NOMO-1 (cell line): ENCODE measurements at regions not wholly inside any gene's neighbourhood (a gene's known extent, or its start where the extent isn't known, plus 50 kb on each side); places are given as distances from the start of the nearest gene placed in this dataset.

Experiments
- DNase-seq, 2 experiments: peaks; one replicate each; lab custom pipeline; 2025; ENCODE audit not compliant: unreplicated experiment in 2 of 2; lab: John Stamatoyannopoulos, UW

GRCh38 chr4:19375136-19375804 lies 876.4 kb upstream of the SLIT2 start:
- DNase-seq = no peak

GRCh38 chr4:19372390-19372789 lies 879.3 kb upstream of the SLIT2 start:
- DNase-seq = no peak

GRCh38 chr4:19368800-19369199 lies 882.9 kb upstream of the SLIT2 start:
- DNase-seq = no peak

GRCh38 chr4:19366916-19367315 lies 884.8 kb upstream of the SLIT2 start:
- DNase-seq = no peak

- DNase-seq = no peak
Measured at GRCh38 chr4:19358015-19358414, 893.7 kb upstream of the SLIT2 start.

GRCh38 chr4:19349416-19349815 lies 902.3 kb upstream of the SLIT2 start:
- no peak for DNase-seq

GRCh38 chr4:19348746-19349145 lies 903.0 kb upstream of the SLIT2 start:
- no peak for DNase-seq

GRCh38 chr4:19346636-19347035 lies 905.1 kb upstream of the SLIT2 start:
- DNase-seq = no peak

GRCh38 chr4:19329631-19330030 lies 922.1 kb upstream of the SLIT2 start:
- no peak for DNase-seq

GRCh38 chr4:19329077-19329476 lies 922.6 kb upstream of the SLIT2 start:
- no peak for DNase-seq

GRCh38 chr4:19327364-19327763 lies 924.3 kb upstream of the SLIT2 start:
- DNase-seq = no peak

GRCh38 chr4:19324184-19324583 lies 927.5 kb upstream of the SLIT2 start:
- no peak for DNase-seq

GRCh38 chr4:19319607-19320006 lies 932.1 kb upstream of the SLIT2 start:
- no peak for DNase-seq

GRCh38 chr4:19317377-19317776 lies 934.3 kb upstream of the SLIT2 start:
- DNase-seq = no peak

GRCh38 chr4:19314116-19314515 lies 937.6 kb upstream of the SLIT2 start:
- DNase-seq = no peak

GRCh38 chr4:19309378-19309777 lies 942.3 kb upstream of the SLIT2 start:
- no peak for DNase-seq

- DNase-seq = no peak
Measured at GRCh38 chr4:19304028-19304427, 947.7 kb upstream of the SLIT2 start.

- DNase-seq = no peak
Measured at GRCh38 chr4:19301527-19301926, 950.2 kb upstream of the SLIT2 start.

GRCh38 chr4:19300213-19300612 lies 951.5 kb upstream of the SLIT2 start:
- no peak for DNase-seq

GRCh38 chr4:19298998-19299397 lies 952.7 kb upstream of the SLIT2 start:
- no peak for DNase-seq

GRCh38 chr4:19293781-19294180 lies 957.9 kb upstream of the SLIT2 start:
- no peak for DNase-seq

- no peak for DNase-seq
Measured at GRCh38 chr4:19293080-19293479, 958.6 kb upstream of the SLIT2 start.

- DNase-seq = no peak
Measured at GRCh38 chr4:19286924-19287323, 964.8 kb upstream of the SLIT2 start.
